Fibroblast of lung (primary cell): ENCODE measurements at regions not wholly inside any gene's neighbourhood (a gene's known extent, or its start where the extent isn't known, plus 50 kb on each side); places are given as distances from the start of the nearest gene placed in this dataset.

Experiments
- DNase-seq, 2 donors: peaks; one replicate each; pipeline versions ENCODE4 v3.0.0 to v3.0.0-alpha.2; 2010; ENCODE audit warnings: low read depth in 2 of 2
- H2AFZ ChIP-seq: 2 replicates; pipeline ENCODE4 v1.5.1; 2012; ENCODE audit warnings: low read length, control low read depth, inconsistent platforms
- H3K27ac ChIP-seq: 2 replicates; pipeline ENCODE4 v1.5.1; 2011; ENCODE audit warnings: low read length, control low read depth; ENCODE audit not compliant: insufficient read depth
- H3K27me3 ChIP-seq: 2 replicates; pipeline ENCODE4 v1.5.1; 2011; ENCODE audit warnings: mild to moderate bottlenecking, low read length; ENCODE audit not compliant: control insufficient read depth, insufficient read depth
- H3K36me3 ChIP-seq: 2 replicates; pipeline ENCODE4 v1.5.1; 2011; ENCODE audit warnings: low read length; ENCODE audit not compliant: control insufficient read depth, insufficient read depth
- H3K4me1 ChIP-seq: 2 replicates; pipeline ENCODE4 v1.5.1; 2011; ENCODE audit warnings: low read length; ENCODE audit not compliant: control insufficient read depth, insufficient read depth; ENCODE audit errors: extremely low read depth
- H3K4me2 ChIP-seq: 2 replicates; pipeline ENCODE4 v1.5.1; 2011; ENCODE audit warnings: low read length, control low read depth; ENCODE audit not compliant: insufficient read depth; ENCODE audit errors: extremely low read depth
- H3K4me3 ChIP-seq, 4 experiments: fragments of 200-600 bp in 1 of 4; sonication (generic) in 1 of 4; replicated peaks in 1 of 4; 2 replicates each; pipeline ENCODE4 v1.5.1; 2011 to 2016; ENCODE audit warnings: low read length in 4 of 4, low read depth in 3 of 4, mild to moderate bottlenecking in 3 of 4, control low read depth in 2 of 4, inconsistent platforms in 1 of 4, mixed read lengths in 1 of 4; ENCODE audit not compliant: insufficient read depth in 1 of 4; ENCODE audit errors: control extremely low read depth in 1 of 4
- H3K79me2 ChIP-seq: 2 replicates; pipeline ENCODE4 v1.5.1; 2012; ENCODE audit warnings: mild to moderate bottlenecking, low read length, inconsistent platforms; ENCODE audit not compliant: control insufficient read depth, insufficient read depth
- H3K9ac ChIP-seq: 2 replicates; pipeline ENCODE4 v1.5.1; 2011; ENCODE audit warnings: mild to moderate bottlenecking, low read length, control low read depth; ENCODE audit not compliant: insufficient read depth
- H3K9me3 ChIP-seq: 2 replicates; pipeline ENCODE4 v1.5.1; 2012; ENCODE audit warnings: low read depth, low read length; ENCODE audit not compliant: control insufficient read depth, insufficient read depth
- H4K20me1 ChIP-seq: 2 replicates; pipeline ENCODE4 v1.5.1; 2011; ENCODE audit warnings: low read length; ENCODE audit not compliant: control insufficient read depth, insufficient read depth; ENCODE audit errors: extremely low read depth
- EZH2 ChIP-seq: IDR thresholded peaks from 2 replicates; pipeline ENCODE4 v1.5.1; 2012; ENCODE audit warnings: low read length, control low read depth, mild to moderate bottlenecking; ENCODE audit errors: missing control alignments
- TF ChIP-seq, protein P1 (sequence below), 2 donors: IDR thresholded peaks in 1 of 2; conservative IDR thresholded peaks in 1 of 2; 1 replicate in 1 of 2; 2 replicates in 1 of 2; pipeline ENCODE4 v1.5.1; 2011 to 2012; ENCODE audit warnings: low read length in 2 of 2, control low read depth in 1 of 2, inconsistent platforms in 1 of 2, low read depth in 1 of 2, mild to moderate bottlenecking in 1 of 2

DNA sequence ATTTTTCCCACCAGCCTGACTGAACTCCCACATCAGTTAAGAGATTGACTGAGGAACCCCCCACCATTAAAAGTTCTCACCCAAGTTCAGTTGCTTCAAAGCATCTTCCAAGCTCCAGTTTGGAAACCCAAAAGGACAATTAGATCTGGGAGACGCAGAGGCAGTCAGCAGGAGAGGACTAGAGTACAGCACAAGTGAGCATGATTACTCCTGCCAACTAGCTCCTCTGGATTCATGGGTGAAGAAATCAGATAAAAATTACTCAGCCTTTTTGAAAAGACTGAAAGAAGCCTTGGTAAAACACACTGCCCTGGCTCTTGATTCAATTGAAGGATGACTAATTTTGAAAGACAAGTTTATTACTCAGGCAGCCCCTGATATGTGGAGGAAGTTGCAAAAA is 297.5 kb downstream of the ADAM29 start:
- no peaks in the 10 kb centered on the region for H3K4me1 ChIP-seq
- no peak overlapping the region for H3K9ac ChIP-seq
- no peak overlapping the region for H2AFZ ChIP-seq
- DNase-seq, result no peak
- H4K20me1 ChIP-seq, result no peaks in the 10 kb centered on the region
- H3K9me3 ChIP-seq, result no peaks in the 10 kb centered on the region
- H3K4me2 ChIP-seq, result no peak overlapping the region
- TF ChIP-seq EZH2, result no peak
- TF ChIP-seq, protein P1, sequence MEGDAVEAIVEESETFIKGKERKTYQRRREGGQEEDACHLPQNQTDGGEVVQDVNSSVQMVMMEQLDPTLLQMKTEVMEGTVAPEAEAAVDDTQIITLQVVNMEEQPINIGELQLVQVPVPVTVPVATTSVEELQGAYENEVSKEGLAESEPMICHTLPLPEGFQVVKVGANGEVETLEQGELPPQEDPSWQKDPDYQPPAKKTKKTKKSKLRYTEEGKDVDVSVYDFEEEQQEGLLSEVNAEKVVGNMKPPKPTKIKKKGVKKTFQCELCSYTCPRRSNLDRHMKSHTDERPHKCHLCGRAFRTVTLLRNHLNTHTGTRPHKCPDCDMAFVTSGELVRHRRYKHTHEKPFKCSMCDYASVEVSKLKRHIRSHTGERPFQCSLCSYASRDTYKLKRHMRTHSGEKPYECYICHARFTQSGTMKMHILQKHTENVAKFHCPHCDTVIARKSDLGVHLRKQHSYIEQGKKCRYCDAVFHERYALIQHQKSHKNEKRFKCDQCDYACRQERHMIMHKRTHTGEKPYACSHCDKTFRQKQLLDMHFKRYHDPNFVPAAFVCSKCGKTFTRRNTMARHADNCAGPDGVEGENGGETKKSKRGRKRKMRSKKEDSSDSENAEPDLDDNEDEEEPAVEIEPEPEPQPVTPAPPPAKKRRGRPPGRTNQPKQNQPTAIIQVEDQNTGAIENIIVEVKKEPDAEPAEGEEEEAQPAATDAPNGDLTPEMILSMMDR (conservative IDR thresholded peaks at IDR 0.05 in 1 of 2, IDR thresholded peaks at IDR 0.05 in 1 of 2; ENCODE audit: low read depth in 1 of 2, low read length in 2 of 2), result no peak
- H3K27ac ChIP-seq, result no peak overlapping the region
- H3K27me3 ChIP-seq, result no peaks in the 10 kb centered on the region
- H3K36me3 ChIP-seq, result no peaks in the 10 kb centered on the region
- H3K79me2 ChIP-seq, result no peaks in the 10 kb centered on the region
- H3K4me3 ChIP-seq, result no peak overlapping the region

DNA sequence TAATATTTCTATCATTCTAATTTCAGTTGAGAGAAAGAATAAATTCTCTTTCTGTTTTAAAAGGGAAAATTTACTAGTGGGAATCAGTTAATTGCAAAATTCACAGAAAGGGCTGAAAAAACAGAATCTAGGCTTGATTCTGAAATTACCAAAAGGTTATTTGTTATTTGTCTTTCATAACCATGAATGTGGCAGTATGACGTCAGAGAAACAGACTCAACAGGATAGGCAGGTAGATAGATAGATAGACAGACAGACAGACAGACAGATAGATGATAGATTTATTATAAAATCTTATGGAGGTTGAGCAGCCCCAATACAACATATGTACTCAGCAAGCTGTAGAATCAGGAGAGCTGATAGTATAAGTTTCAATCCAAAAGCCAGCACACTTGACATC is 311.0 kb downstream of the ADAM29 start:
- H3K9ac ChIP-seq, result no peak overlapping the region
- TF ChIP-seq EZH2, result no peak
- TF ChIP-seq, protein P1 (conservative IDR thresholded peaks at IDR 0.05 in 1 of 2, IDR thresholded peaks at IDR 0.05 in 1 of 2; ENCODE audit: low read depth in 1 of 2, low read length in 2 of 2), result no peak
- H4K20me1 ChIP-seq, result no peaks in the 10 kb centered on the region
- no peaks in the 10 kb centered on the region for H3K9me3 ChIP-seq
- no peaks in the 10 kb centered on the region for H3K36me3 ChIP-seq
- H2AFZ ChIP-seq, result no peak overlapping the region
- no peak overlapping the region for H3K4me2 ChIP-seq
- no peak overlapping the region for H3K4me3 ChIP-seq
- DNase-seq, result no peak
- no peaks in the 10 kb centered on the region for H3K4me1 ChIP-seq
- H3K27ac ChIP-seq, result no peak overlapping the region
- H3K79me2 ChIP-seq, result no peaks in the 10 kb centered on the region
- no peaks in the 10 kb centered on the region for H3K27me3 ChIP-seq

DNA sequence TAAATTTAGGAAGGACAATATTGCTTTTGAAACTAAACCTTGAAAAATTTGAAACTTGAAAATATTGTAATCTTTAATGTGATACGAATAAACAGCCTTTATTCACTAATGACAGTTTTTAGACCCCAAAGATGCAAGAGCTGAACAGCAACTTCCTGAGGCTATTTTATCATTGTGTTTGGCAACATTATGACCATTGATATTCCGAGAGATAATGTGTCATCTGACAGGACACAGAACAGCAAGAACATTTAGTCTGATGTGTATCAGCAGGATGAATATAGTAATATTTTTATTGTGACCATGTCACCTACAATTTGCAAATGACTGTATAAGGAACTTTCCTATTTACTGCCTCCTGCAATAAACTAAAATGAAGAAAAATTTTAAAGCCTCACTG is 316.0 kb downstream of the ADAM29 start:
- H3K36me3 ChIP-seq, result no peaks in the 10 kb centered on the region
- H3K4me1 ChIP-seq, result no peaks in the 10 kb centered on the region
- H3K79me2 ChIP-seq, result no peaks in the 10 kb centered on the region
- H3K9ac ChIP-seq, result no peak overlapping the region
- no peak for DNase-seq
- H3K27me3 ChIP-seq, result no peaks in the 10 kb centered on the region
- no peaks in the 10 kb centered on the region for H3K9me3 ChIP-seq
- no peak overlapping the region for H3K4me3 ChIP-seq
- H3K27ac ChIP-seq, result no peak overlapping the region
- no peaks in the 10 kb centered on the region for H4K20me1 ChIP-seq
- H2AFZ ChIP-seq, result no peak overlapping the region
- H3K4me2 ChIP-seq, result no peak overlapping the region
- TF ChIP-seq, protein P1 (conservative IDR thresholded peaks at IDR 0.05 in 1 of 2, IDR thresholded peaks at IDR 0.05 in 1 of 2; ENCODE audit: low read depth in 1 of 2, low read length in 2 of 2), result no peak
- no peak for TF ChIP-seq EZH2
